Stomach smooth muscle (tissue), 2 donors: ENCODE measurements at regions not wholly inside any gene's neighbourhood (a gene's known extent, or its start where the extent isn't known, plus 50 kb on each side); places are given as distances from the start of the nearest gene placed in this dataset.

Experiments used
- H3K27ac ChIP-seq: one replicate; pipeline ENCODE4 v1.7.0; 2013; ENCODE audit warnings: mild to moderate bottlenecking, low read length, inconsistent platforms
- H3K27me3 ChIP-seq, 2 donors: one replicate each; pipeline ENCODE4 v1.7.0; 2013; ENCODE audit warnings: low read length in 2 of 2; ENCODE audit not compliant: insufficient read depth in 2 of 2, control insufficient read depth in 1 of 2
- H3K36me3 ChIP-seq, 2 donors: one replicate each; pipeline ENCODE4 v1.7.0; 2013; ENCODE audit warnings: low read length in 2 of 2; ENCODE audit not compliant: control insufficient read depth in 2 of 2, insufficient read depth in 2 of 2
- H3K4me1 ChIP-seq: one replicate; pipeline ENCODE4 v1.7.0; 2013; ENCODE audit warnings: low read length; ENCODE audit not compliant: control insufficient read depth, insufficient read depth
- H3K4me3 ChIP-seq, 2 donors: one replicate each; pipeline ENCODE4 v1.7.0; 2013; ENCODE audit warnings: low read length in 2 of 2
- H3K9ac ChIP-seq, 2 donors: one replicate each; pipeline ENCODE4 v1.7.0; 2013; ENCODE audit warnings: low read length in 2 of 2, mild to moderate bottlenecking in 1 of 2
- H3K9me3 ChIP-seq, 2 donors: one replicate each; pipeline ENCODE4 v1.7.0; 2013; ENCODE audit warnings: low read length in 2 of 2; ENCODE audit not compliant: control insufficient read depth in 2 of 2
- donor health status: healthy.
- donor health status: Pancreatic carcinoma.

DNA sequence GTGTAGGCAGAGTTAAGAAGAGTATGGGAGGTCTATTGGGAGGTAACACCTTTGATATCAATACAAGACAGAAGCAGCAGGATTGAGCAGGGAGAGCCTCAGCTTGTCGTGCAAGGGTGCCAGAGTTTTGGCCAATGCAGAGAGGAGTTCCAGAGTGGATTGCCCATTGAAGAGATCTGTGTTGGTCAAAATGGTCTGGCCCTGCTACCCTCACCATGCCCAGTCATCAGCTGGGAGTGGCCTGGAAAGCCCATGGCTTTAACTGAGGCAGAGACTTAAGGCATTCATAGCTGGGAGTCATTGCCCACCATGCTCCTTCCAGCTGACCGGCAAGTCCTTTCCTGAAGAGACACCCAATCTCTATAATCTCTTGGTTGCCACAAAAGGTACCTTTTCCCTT is 271.3 kb downstream of the ABHD5 start:
- Histone ChIP-seq H3K4me3 (no peak overlapping the region), H3K36me3 (no peaks in the 10 kb centered on the region), H3K9me3 (no peaks in the 10 kb centered on the region), H3K27me3 (peaks cover 0 to 4% of the 10 kb centered on the region in 2 donors), H3K9ac (no peak overlapping the region), H3K27ac (no peak overlapping the region), H3K4me1 (no peaks in the 10 kb centered on the region)

DNA sequence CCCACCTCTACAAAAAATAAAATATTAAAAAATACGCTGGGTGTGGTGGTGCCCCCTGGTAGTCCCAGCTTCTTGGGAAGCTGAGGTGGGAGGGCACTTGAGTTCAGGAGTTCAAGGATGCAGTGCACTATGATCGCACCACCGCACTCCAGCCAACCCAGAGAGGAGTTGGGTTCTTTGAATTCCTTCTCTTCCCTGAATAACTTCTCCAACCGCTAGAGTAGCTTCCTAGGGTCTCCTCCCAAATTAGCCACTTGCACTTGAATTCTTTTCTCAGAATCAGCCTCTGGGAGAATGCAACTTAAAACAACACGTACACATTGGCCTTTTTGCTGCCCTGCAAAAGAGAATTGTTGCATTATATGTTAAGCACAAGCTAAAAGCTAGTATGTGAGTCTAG is 272.5 kb downstream of the ABHD5 start:
- H3K36me3 ChIP-seq = no peaks in the 10 kb centered on the region
- no peak overlapping the region for H3K4me3 ChIP-seq
- no peaks in the 10 kb centered on the region for H3K9me3 ChIP-seq
- H3K27me3 ChIP-seq = peaks cover 0 to 4% of the 10 kb centered on the region in 2 donors
- H3K9ac ChIP-seq = no peak overlapping the region
- H3K27ac ChIP-seq = no peak overlapping the region
- no peaks in the 10 kb centered on the region for H3K4me1 ChIP-seq

DNA sequence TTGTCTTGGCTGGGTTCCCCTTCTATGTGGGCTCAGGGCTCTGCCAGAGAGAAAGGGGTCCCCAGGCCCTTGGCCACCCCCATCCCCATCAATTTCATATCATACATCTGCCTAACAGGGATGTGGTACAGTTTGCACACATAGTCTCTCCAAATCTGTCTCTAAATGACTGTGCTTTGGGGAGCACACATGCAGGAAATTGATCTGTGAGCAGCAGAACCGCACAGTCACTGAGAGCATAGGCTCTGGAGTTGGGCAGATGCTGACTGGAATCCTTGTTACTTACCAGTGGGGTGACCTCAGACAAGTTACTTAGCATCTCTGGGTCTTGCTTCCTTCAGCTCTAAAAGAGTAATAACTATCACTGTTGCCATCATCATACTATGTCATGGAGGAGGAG is 273.9 kb downstream of the ABHD5 start:
- no peaks in the 10 kb centered on the region for H3K9me3 ChIP-seq
- no peak overlapping the region for H3K9ac ChIP-seq
- no peak overlapping the region for H3K27ac ChIP-seq
- H3K4me3 ChIP-seq = no peak overlapping the region
- H3K27me3 ChIP-seq = peaks cover 0 to 1% of the 10 kb centered on the region in 2 donors
- H3K36me3 ChIP-seq = no peaks in the 10 kb centered on the region
- H3K4me1 ChIP-seq = no peaks in the 10 kb centered on the region

DNA sequence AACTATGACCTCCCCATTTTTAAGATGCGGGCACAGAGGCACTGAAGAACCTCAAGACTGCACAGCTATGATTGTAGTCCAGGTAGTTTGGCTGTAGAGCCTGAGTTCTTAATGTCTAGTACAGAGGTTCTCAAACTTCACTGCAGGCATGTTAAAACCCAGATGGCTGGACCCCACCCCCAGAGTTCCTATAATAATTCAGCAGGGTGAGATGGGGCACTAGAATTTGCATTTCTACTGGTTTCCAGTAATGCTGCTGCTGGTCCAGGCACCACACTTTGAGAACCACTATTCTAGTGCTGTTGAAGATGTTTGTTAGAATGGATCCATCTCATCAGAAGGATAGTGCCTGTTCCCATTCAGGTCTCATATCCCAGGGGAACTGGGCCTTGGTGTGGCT is 274.9 kb downstream of the ABHD5 start:
- no peak overlapping the region for H3K9ac ChIP-seq
- H3K4me1 ChIP-seq = no peaks in the 10 kb centered on the region
- H3K27me3 ChIP-seq = peaks cover 0 to 4% of the 10 kb centered on the region in 2 donors
- H3K27ac ChIP-seq = no peak overlapping the region
- no peaks in the 10 kb centered on the region for H3K9me3 ChIP-seq
- H3K36me3 ChIP-seq = no peaks in the 10 kb centered on the region
- H3K4me3 ChIP-seq = no peak overlapping the region

GRCh38 chr3:43966126-43966525 is 275.4 kb downstream of the ABHD5 start:
- H3K4me1 ChIP-seq = no peaks in the 10 kb centered on the region
- H3K27me3 ChIP-seq = peaks cover 0 to 4% of the 10 kb centered on the region in 2 donors
- no peaks in the 10 kb centered on the region for H3K36me3 ChIP-seq
- H3K9ac ChIP-seq = no peak overlapping the region
- no peak overlapping the region for H3K4me3 ChIP-seq
- H3K9me3 ChIP-seq = no peaks in the 10 kb centered on the region
- no peak overlapping the region for H3K27ac ChIP-seq

DNA sequence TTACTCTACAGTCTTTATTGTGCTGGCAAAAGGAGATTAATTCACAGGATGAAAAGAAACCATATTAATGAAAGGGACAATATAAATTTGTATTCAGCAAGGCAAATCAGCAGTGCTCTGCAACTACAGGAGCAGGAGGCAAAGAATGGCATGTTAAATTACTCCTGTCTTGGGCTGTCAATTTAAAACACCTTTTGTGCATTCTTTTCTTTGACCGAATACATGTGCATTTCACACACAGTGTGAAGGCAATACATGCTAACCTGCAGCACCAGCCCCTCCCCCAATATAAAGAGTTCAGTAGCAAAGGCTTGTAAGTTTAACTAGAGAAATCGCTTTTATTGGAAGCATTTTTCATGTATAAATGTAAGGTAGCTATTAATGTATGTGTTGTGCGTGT is 275.2 kb upstream of the TOPAZ1 start:
- Histone ChIP-seq H3K4me1 (no peaks in the 10 kb centered on the region), H3K9ac (no peak overlapping the region), H3K4me3 (no peak overlapping the region), H3K27ac (no peak overlapping the region), H3K27me3 (peaks cover 0 to 4% of the 10 kb centered on the region in 2 donors), H3K9me3 (no peaks in the 10 kb centered on the region), H3K36me3 (no peaks in the 10 kb centered on the region)

GRCh38 chr3:43968465-43968864 is 273.2 kb upstream of the TOPAZ1 start:
- H3K27ac ChIP-seq = no peak overlapping the region
- no peaks in the 10 kb centered on the region for H3K9me3 ChIP-seq
- peaks cover 0 to 4% of the 10 kb centered on the region in 2 donors for H3K27me3 ChIP-seq
- no peaks in the 10 kb centered on the region for H3K36me3 ChIP-seq
- no peak overlapping the region for H3K9ac ChIP-seq
- H3K4me1 ChIP-seq = no peaks in the 10 kb centered on the region
- no peak overlapping the region for H3K4me3 ChIP-seq

DNA sequence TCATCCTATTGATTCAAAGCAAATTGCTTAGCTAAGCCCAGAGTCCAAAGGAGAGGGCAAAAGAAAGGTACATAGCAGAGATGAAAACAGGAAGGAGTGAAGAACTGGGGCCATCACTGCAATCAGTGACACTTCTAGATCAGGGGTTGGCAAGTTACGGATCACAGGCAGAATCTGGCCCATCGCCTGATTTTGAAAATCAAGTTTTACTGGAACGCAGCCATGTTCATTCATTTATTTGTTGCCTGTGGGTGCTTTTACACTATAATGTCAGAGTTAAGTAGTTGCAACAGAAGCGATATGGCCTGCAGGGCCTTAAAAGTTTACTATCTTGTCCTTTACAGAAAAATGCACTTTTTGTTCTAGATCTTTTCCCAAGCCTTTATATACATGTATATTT is 271.7 kb upstream of the TOPAZ1 start:
- no peak overlapping the region for H3K27ac ChIP-seq
- no peak overlapping the region for H3K4me3 ChIP-seq
- H3K27me3 ChIP-seq = peaks cover 0 to 4% of the 10 kb centered on the region in 2 donors
- H3K4me1 ChIP-seq = no peaks in the 10 kb centered on the region
- no peaks in the 10 kb centered on the region for H3K36me3 ChIP-seq
- H3K9ac ChIP-seq = no peak overlapping the region
- H3K9me3 ChIP-seq = no peaks in the 10 kb centered on the region

GRCh38 chr3:43970351-43970750 is 271.3 kb upstream of the TOPAZ1 start:
- Histone ChIP-seq H3K27me3 (peaks cover 0 to 4% of the 10 kb centered on the region in 2 donors), H3K9me3 (no peaks in the 10 kb centered on the region), H3K27ac (no peak overlapping the region), H3K4me1 (no peaks in the 10 kb centered on the region), H3K9ac (no peak overlapping the region), H3K36me3 (no peaks in the 10 kb centered on the region), H3K4me3 (no peak overlapping the region)

- no peaks in the 10 kb centered on the region for H3K36me3 ChIP-seq
- peaks cover 0 to 4% of the 10 kb centered on the region in 2 donors for H3K9me3 ChIP-seq
- H3K4me3 ChIP-seq = no peak overlapping the region
- peaks cover 0 to 4% of the 10 kb centered on the region in 2 donors for H3K27me3 ChIP-seq
- no peaks in the 10 kb centered on the region for H3K4me1 ChIP-seq
- H3K27ac ChIP-seq = no peak overlapping the region
- no peak overlapping the region for H3K9ac ChIP-seq
Observed at GRCh38 chr3:43970920-43971319, 270.8 kb upstream of the TOPAZ1 start.

DNA sequence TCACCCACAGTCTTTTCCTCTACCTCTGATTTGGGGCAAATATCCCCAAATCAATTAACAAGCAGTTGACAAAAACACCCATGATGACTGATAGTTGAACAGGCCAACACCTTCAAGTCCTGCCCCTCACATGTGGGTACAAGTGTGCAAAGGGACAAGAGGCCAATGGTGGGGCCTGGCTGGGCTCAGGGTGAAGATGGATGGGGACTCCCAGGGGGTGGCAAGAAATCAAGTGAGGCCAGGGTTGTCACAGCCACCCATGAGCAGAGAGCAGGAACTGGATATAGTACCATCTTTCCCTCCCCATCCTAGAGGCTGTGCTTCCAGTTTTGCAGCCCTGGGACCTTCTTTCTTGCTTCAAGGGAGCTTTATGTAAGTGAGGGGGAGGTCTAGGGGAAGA is 270.2 kb upstream of the TOPAZ1 start:
- H3K9me3 ChIP-seq = peaks cover 0 to 5% of the 10 kb centered on the region in 2 donors
- no peaks in the 10 kb centered on the region for H3K4me1 ChIP-seq
- H3K27ac ChIP-seq = no peak overlapping the region

More for the DNA sequence above, 270.2 kb upstream of the TOPAZ1 start:
- no peak overlapping the region for H3K4me3 ChIP-seq
- peaks cover 0 to 4% of the 10 kb centered on the region in 2 donors for H3K27me3 ChIP-seq
- H3K9ac ChIP-seq = no peak overlapping the region
- no peaks in the 10 kb centered on the region for H3K36me3 ChIP-seq
